GM21528 (cell line): ENCODE measurements at regions not wholly inside any gene's neighbourhood (a gene's known extent, or its start where the extent isn't known, plus 50 kb on each side); places are given as distances from the start of the nearest gene placed in this dataset.
A peak's percentile ranks its signal among the peaks of the same experiment; 100 is the strongest.

Experiments
- ATAC-seq: cut with Tn5 transposase; IDR thresholded peaks from one replicate; pipeline ENCODE4 v1.9.1; 2021; ENCODE audit warnings: mild to moderate bottlenecking, moderate library complexity; ENCODE audit not compliant: unreplicated experiment, low FRiP score

- ATAC-seq, result no peak
Measured at GRCh38 chr5:147036691-147037245, 158.2 kb upstream of the PPP2R2B start.

DNA sequence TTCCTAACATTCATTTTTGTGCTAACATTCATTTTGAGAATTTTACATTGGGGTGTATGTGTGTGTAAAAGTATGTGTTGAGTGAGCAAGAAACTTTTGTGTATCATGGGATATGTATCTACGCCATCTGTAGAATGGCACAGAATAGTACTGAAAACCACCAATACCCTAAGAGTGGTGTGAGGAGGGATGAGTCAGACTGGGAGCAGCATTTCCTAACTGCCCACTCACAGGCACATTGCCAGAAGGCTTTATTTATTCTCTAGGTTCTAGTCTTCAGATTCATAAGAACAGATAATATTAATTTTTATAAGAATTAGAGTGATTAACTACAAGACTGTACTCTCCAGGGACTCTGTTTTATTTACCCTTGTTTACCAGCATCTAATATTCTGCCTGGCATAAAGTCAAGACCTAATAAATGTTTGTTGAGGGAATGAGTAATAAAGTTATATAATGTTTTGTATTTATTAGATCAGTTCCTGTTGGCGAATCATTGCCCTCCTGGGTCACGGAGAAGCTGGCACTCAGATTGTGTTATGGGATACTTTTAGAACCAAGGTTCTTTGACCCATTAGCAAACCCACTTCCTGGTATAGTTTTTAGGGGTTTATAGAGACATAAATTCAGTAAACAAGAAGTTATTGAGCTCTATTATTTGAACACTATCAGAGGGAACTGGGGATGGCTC is 159.1 kb upstream of the PPP2R2B start:
- no peak for ATAC-seq

DNA sequence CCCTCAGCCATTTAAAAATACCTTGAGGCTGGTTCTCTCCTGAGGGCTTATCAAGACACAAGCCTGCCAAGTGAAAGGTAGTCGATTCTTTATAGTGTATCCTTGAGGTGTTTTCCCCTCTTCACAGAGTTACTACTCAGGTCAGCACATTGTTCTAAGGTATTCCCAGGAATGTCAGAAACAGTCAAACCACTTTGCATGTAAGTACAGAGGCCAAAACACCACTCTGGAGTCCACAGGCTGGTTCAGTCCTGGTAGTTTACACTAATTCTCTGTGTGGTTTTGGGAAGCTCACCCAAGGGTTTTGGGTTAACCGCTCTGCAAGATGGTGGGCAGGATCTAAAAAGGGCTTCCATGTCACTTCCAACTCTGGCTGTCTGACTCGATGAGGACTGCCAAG is 162.3 kb upstream of the PPP2R2B start:
- no peak for ATAC-seq

GRCh38 chr5:147044572-147045273 is 166.2 kb upstream of the PPP2R2B start:
- ATAC-seq, result no peak

- no peak for ATAC-seq
Measured at GRCh38 chr5:147045290-147045689, 166.7 kb upstream of the PPP2R2B start.

- no peak for ATAC-seq
Measured at GRCh38 chr5:147046281-147046680, 167.7 kb upstream of the PPP2R2B start.

DNA sequence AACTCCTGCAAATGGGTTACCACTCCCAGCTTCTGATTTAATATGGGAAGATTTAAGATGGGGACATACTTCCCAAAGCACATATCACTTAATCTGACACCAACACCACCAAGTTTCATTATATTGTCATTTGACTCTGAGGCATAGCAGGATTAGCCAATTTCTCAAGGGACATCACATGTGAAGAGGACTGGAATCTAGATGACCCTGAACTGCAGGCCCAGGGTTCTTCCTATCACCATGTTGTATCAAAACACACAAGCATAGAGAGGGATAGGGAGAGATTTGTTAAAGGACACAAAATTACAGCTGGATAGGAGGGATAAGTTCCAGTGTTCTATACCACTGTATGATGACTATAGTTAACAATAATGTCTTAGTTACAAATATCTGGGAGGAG is 168.3 kb upstream of the PPP2R2B start:
- no peak for ATAC-seq

- ATAC-seq, result no peak
Measured at GRCh38 chr5:147049764-147050163, 171.2 kb upstream of the PPP2R2B start.

DNA sequence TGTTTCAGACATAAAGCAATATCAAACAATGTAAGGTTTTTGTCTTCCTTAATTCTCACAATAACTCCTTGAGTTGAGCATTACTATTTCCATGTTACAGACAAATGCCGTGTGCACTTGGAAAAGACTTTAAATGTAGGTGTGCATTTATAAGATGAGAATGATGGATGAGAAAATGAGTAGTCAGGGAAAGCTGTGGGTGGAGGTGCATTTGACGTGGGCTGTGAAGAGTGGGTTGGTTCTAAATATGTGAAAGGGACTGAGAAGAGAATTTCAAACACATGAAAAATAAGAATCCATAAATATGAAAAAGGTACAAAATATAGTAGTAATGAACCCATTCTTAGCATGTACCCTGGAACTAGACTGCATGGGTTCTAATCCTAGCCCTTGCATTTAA is 171.6 kb upstream of the PPP2R2B start:
- ATAC-seq, result no peak

- no peak for ATAC-seq
Measured at GRCh38 chr5:147051193-147051592, 172.6 kb upstream of the PPP2R2B start.

DNA sequence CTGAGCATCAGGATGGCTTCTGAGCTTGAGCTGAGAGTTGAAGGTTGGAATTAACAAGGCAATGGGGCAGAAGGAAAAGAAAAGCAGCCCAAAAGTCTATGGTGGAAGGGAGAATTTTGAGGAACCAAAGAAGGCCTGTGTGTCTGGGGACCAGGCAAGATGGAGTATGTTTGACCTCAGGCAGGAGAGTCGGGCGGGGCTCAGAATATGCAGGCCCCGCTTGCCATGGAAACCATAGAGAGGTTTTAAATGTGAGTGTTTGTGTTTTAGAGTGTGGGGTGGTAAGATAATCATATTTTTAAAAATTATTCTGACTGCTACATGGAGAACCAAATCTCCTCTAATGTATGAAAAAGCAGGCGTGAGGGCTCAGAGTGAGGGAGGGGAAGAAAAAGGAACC is 174.0 kb upstream of the PPP2R2B start:
- no peak for ATAC-seq

DNA sequence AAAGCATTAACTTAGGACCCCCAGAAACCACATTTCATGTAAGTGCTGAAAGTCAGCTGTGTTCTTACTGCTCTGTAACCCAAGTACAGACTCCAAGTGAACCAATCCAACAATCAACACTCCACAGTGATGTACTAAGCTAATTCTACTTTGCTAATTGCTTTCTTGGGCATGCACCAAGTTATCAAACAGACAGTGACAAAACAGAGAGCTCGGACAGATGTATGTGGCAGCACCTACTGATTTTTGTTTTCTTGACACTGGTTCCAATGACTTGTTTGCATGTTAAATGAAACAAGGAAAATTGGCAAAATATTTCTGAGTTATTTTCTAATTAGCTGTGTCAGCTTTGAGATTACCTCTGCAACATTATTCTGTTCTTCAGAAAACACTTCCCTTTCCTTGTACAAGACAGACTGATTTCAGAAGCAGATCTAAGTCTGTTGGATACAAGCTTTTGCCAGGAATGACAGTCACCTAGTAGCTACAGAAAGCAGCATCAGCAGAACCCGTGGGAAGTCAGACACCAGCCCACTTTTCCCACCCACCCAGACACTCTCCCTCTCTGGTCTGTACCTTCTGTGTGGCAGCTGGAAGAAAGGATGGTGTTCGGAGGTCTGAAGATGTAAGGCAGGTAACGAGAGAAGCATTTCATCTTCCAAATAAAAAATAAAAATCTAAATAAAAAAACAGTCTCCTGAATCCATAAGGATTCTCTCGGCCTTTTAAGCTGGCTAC is 176.7 kb upstream of the PPP2R2B start:
- no peak for ATAC-seq

DNA sequence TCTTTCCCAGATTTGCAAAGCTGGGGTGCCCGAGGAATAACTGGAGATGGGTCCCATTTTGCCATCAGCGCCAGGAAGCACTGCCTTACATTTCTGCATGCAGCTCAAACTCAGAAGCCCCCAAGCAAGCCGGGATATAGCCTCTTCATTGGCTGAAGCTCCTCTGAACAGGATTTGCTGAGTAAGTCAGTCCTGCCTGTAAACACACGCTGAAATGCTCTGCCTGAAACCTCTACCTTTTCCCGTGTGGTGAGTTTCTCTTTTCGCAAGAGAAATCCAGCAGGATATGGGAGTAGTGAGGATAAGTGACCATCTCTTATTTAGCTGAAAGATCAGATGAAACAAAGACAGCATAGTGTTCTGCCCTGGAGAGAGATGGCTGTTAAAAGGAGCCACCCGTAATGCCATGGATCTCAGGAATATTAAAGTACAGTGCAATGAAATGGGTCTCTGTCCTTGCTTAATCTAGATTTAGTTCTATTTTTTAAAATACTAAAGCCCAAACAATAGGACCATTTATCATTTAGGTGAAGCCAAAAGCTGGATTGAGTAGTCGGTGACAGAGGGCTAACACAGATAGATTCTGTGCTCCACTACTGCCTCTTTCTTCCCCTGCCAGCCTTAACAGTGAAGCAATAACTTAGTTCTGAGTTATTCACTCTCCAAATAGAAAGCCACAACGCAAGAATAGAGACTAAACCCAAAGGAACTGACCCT is 177.5 kb upstream of the PPP2R2B start:
- ATAC-seq, result no peak

GRCh38 chr5:147057051-147057450 is 177.8 kb upstream of the STK32A start:
- no peak for ATAC-seq

GRCh38 chr5:147061431-147061830 is 173.4 kb upstream of the STK32A start:
- ATAC-seq, result no peak

GRCh38 chr5:147062427-147062826 is 172.4 kb upstream of the STK32A start:
- ATAC-seq, result no peak

GRCh38 chr5:147063943-147064342 is 170.9 kb upstream of the STK32A start:
- no peak for ATAC-seq

GRCh38 chr5:147065071-147065470 is 169.8 kb upstream of the STK32A start:
- ATAC-seq, result peak; percentile 83

DNA sequence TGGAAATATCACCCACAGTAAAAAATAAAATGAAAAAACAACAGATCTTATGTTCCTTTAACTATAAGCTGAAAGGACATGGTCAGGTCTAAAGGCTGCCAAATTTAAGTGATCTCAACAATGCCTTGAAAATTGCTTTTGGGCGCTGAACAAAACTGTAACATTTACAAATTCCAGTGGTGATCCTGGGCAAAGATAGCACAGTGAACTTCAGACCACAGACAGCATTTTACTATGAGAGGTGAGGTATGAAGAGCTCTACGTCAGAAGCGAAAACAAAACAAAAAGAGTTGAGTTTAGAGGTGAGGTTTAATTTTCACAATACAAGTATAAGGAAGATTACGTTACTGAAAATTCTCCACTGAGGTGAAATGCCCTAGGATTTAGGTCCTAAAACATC is 165.8 kb upstream of the STK32A start:
- no peak for ATAC-seq

GRCh38 chr5:147072622-147073021 is 162.2 kb upstream of the STK32A start:
- no peak for ATAC-seq

- no peak for ATAC-seq
Measured at GRCh38 chr5:147073098-147073497, 161.7 kb upstream of the STK32A start.
